Panc1 (cell line): ENCODE measurements at regions not wholly inside any gene's neighbourhood (a gene's known extent, or its start where the extent isn't known, plus 50 kb on each side); places are given as distances from the start of the nearest gene placed in this dataset.

Experiments used
- ATAC-seq: fragments of 200-7000 bp; cut with Tn5 transposase; 2 replicates; pipeline ENCODE4 v1.9.1; 2020; ENCODE audit warnings: mild to moderate bottlenecking, moderate library complexity
- BruUV-seq: library from RNA; stranded (reverse); fragments of 400-500 nt; replicated peaks from 2 replicates; lab custom pipeline; 2021; lab: Mats Ljungman, UMichigan
- CTCF ChIA-PET: fragments of 300-600 bp; sonication (Branson Sonifier 250); formaldehyde crosslinking; loops from one replicate; lab custom pipeline; 2022; ENCODE audit warnings: antibody characterized with exemption; lab: Charles Lee
- POLR2A ChIA-PET: fragments of 300-600 bp; sonication (Branson Sonifier 250); formaldehyde crosslinking; loops from one replicate; lab custom pipeline; 2022; ENCODE audit warnings: antibody characterized with exemption; lab: Charles Lee
- DNase-seq: peaks from one replicate; pipeline ENCODE4 v3.0.0-alpha.2; 2010; ENCODE audit warnings: low read depth, low spot score
- H3K27ac ChIP-seq: 2 replicates; pipeline ENCODE4 v1.5.1; 2011; ENCODE audit warnings: mild to moderate bottlenecking, low read length, inconsistent platforms
- H3K27me3 ChIP-seq: fragments of 200-500 bp; sonication (Bioruptor generic); 2 replicates; pipeline ENCODE4 v1.6.0; 2014; ENCODE audit warnings: low read length, inconsistent platforms; ENCODE audit not compliant: control insufficient read depth, insufficient read depth
- H3K36me3 ChIP-seq: fragments of 200-500 bp; sonication (Bioruptor generic); 2 replicates; pipeline ENCODE4 v1.5.1; 2014; ENCODE audit warnings: inconsistent platforms, mild to moderate bottlenecking, low read length, moderate library complexity; ENCODE audit not compliant: control insufficient read depth, insufficient read depth
- H3K4me1 ChIP-seq: 2 replicates; pipeline ENCODE4 v1.5.1; 2011; ENCODE audit warnings: inconsistent platforms, mild to moderate bottlenecking, low read length, moderate library complexity; ENCODE audit not compliant: control insufficient read depth, insufficient read depth
- H3K4me3 ChIP-seq, 2 experiments: 2 replicates each; pipeline ENCODE4 v1.5.1; 2011 to 2012; ENCODE audit warnings: low read depth in 2 of 2, low read length in 2 of 2, mild to moderate bottlenecking in 2 of 2, inconsistent platforms in 1 of 2, moderate library complexity in 1 of 2
- H3K9me3 ChIP-seq: fragments of 200-500 bp; sonication (Bioruptor generic); 2 replicates; pipeline ENCODE4 v1.5.1; 2014; ENCODE audit warnings: low read depth, mild to moderate bottlenecking, inconsistent platforms, low read length, moderate library complexity; ENCODE audit not compliant: control insufficient read depth, insufficient read depth
- POLR2AphosphoS5 ChIP-seq: IDR thresholded peaks from 2 replicates; pipeline ENCODE4 v1.6.1; 2012; ENCODE audit warnings: mild to moderate bottlenecking, low read depth, low read length, moderate library complexity
- SIN3A ChIP-seq: IDR thresholded peaks from 2 replicates; pipeline ENCODE4 v1.6.1; 2012; ENCODE audit warnings: low read depth, mild to moderate bottlenecking, low read length, moderate library complexity, borderline replicate concordance; ENCODE audit not compliant: insufficient read depth
- TCF7L2 ChIP-seq: IDR thresholded peaks from 2 replicates; pipeline ENCODE4 v1.6.1; 2011; ENCODE audit warnings: mild to moderate bottlenecking, low read depth, low read length, inconsistent platforms
- in situ Hi-C: cut with HindIII; loops from 2 replicates; pipeline ENCODE4 v1.10.0; 2016; ENCODE audit warnings: low sequenced_read_pairs, low pct_unique_long_range_greater_than_20kb
- intact Hi-C: fragments of 100-400 bp; cut with micrococcal nuclease; formaldehyde crosslinking; loops from one replicate; pipeline ENCODE4 v1.10.0; 2022; ENCODE audit not compliant: unreplicated experiment
- TF ChIP-seq, protein P1 (sequence below): fragments of 450-650 bp; IDR thresholded peaks from 2 replicates; pipeline ENCODE4 v1.5.1; 2017; ENCODE audit warnings: mild to moderate bottlenecking
- TF ChIP-seq, protein P2 (sequence below), 2 experiments: IDR thresholded peaks; 2 replicates each; pipeline ENCODE4 v1.6.1; 2011 to 2012; ENCODE audit warnings: low read depth in 2 of 2, control low read depth in 1 of 2, low read length in 1 of 2, mild to moderate bottlenecking in 1 of 2, moderate library complexity in 1 of 2; ENCODE audit not compliant: insufficient read depth in 1 of 2

DNA sequence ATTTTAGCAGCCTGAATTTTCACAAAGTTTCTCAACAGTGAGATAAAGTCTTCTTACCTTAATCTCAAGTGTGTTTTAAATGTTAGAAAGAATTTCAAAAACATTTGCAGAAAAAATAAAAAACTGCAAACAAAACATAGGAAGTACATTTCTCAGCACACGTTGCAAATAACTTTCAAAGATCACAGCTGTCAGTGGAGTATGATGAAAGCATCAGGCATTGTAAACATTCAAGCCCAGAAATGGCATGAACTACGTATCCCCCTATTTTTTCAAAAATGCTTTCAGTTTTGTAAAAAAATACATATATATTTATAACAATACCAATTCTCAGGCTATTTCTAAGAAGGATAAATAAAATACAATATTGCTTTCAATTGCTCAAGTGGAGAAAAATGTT lies 320.6 kb upstream of the TFPI start:
- TF ChIP-seq POLR2AphosphoS5 (no peak), TCF7L2 (no peak), SIN3A (no peak)
- TF ChIP-seq, protein P1, sequence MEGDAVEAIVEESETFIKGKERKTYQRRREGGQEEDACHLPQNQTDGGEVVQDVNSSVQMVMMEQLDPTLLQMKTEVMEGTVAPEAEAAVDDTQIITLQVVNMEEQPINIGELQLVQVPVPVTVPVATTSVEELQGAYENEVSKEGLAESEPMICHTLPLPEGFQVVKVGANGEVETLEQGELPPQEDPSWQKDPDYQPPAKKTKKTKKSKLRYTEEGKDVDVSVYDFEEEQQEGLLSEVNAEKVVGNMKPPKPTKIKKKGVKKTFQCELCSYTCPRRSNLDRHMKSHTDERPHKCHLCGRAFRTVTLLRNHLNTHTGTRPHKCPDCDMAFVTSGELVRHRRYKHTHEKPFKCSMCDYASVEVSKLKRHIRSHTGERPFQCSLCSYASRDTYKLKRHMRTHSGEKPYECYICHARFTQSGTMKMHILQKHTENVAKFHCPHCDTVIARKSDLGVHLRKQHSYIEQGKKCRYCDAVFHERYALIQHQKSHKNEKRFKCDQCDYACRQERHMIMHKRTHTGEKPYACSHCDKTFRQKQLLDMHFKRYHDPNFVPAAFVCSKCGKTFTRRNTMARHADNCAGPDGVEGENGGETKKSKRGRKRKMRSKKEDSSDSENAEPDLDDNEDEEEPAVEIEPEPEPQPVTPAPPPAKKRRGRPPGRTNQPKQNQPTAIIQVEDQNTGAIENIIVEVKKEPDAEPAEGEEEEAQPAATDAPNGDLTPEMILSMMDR, result no peak
- TF ChIP-seq, protein P2, sequence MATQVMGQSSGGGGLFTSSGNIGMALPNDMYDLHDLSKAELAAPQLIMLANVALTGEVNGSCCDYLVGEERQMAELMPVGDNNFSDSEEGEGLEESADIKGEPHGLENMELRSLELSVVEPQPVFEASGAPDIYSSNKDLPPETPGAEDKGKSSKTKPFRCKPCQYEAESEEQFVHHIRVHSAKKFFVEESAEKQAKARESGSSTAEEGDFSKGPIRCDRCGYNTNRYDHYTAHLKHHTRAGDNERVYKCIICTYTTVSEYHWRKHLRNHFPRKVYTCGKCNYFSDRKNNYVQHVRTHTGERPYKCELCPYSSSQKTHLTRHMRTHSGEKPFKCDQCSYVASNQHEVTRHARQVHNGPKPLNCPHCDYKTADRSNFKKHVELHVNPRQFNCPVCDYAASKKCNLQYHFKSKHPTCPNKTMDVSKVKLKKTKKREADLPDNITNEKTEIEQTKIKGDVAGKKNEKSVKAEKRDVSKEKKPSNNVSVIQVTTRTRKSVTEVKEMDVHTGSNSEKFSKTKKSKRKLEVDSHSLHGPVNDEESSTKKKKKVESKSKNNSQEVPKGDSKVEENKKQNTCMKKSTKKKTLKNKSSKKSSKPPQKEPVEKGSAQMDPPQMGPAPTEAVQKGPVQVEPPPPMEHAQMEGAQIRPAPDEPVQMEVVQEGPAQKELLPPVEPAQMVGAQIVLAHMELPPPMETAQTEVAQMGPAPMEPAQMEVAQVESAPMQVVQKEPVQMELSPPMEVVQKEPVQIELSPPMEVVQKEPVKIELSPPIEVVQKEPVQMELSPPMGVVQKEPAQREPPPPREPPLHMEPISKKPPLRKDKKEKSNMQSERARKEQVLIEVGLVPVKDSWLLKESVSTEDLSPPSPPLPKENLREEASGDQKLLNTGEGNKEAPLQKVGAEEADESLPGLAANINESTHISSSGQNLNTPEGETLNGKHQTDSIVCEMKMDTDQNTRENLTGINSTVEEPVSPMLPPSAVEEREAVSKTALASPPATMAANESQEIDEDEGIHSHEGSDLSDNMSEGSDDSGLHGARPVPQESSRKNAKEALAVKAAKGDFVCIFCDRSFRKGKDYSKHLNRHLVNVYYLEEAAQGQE (IDR thresholded peaks at IDR 0.05; ENCODE audit: insufficient read depth in 1 of 2, low read depth in 2 of 2, low read length in 1 of 2), result no peak
- H3K27ac ChIP-seq, result no peak overlapping the region
- in situ Hi-C loops, result no loop called here
- ChIA-PET POLR2A (no interaction called here), CTCF (no interaction called here)
- no TSS peak for BruUV-seq
- intact Hi-C loops, result no loop called here
- H3K4me3 ChIP-seq, result no peak overlapping the region
- H3K27me3 ChIP-seq, result no peaks in the 10 kb centered on the region
- no peak for ATAC-seq
- no peak for DNase-seq
- no peaks in the 10 kb centered on the region for H3K36me3 ChIP-seq
- no peaks in the 10 kb centered on the region for H3K4me1 ChIP-seq
- no peaks in the 10 kb centered on the region for H3K9me3 ChIP-seq

DNA sequence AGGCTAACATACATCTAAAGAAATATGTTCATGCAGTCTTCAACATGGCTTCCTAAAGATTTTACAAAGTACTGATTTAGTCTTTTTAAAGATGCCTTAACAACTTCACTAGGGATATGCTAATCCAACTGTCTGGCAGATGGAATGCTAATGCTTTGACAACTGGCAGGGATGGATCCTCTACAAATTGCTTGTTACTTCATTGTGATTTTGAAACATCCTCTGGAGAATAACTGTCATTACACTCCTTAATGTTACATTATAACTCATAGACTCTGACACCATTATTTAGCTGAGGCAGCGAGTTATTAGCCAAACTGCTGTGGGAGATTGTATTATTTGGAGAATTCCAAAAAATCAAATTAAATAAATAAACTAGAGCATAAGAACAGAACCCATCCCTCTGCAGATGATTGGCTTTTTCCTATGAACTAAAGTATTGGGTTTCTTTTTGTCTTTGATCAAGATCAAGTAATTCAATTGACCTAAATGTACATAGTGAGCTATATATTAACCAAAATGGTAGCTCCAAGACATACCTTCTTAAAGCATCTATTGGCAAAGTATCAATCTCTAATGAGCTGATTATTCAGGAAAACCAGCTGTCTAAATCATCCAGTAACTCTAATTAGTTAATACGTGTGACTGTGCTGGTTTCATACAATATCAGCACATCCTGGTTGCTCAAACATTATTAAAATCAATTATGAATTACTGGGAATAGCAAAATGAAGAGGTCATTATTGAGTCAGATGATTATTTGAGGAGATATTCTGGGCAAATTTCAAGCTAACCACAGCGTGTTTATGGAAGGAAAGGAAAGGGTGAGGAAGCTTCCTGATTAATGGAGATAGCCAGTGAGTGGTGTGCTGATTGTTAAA lies 321.3 kb upstream of the TFPI start:
- H3K27ac ChIP-seq, result peak overlapping the region; percentile 44; the same call in 1 of the 2 replicates
- no TSS peak for BruUV-seq
- CTCF ChIA-PET, result no interaction called here
- H3K27me3 ChIP-seq, result no peaks in the 10 kb centered on the region
- H3K4me3 ChIP-seq, result no peak overlapping the region
- DNase-seq (no peak), ATAC-seq (no peak)
- POLR2A ChIA-PET, result no interaction called here
- H3K9me3 ChIP-seq, result no peaks in the 10 kb centered on the region
- in situ Hi-C loops, result no loop called here
- no peaks in the 10 kb centered on the region for H3K36me3 ChIP-seq
- intact Hi-C loops, result no loop called here
- H3K4me1 ChIP-seq, result no peaks in the 10 kb centered on the region
- TF ChIP-seq POLR2AphosphoS5 (no peak), TCF7L2 (no peak), SIN3A (no peak)
- TF ChIP-seq, protein P1, result no peak
- TF ChIP-seq, protein P2 (IDR thresholded peaks at IDR 0.05; ENCODE audit: insufficient read depth in 1 of 2, low read depth in 2 of 2, low read length in 1 of 2), result no peak
